Neural cell (in vitro differentiated cells): ENCODE measurements at regions not wholly inside any gene's neighbourhood (a gene's known extent, or its start where the extent isn't known, plus 50 kb on each side); places are given as distances from the start of the nearest gene placed in this dataset.

Experiments
- H2AFZ ChIP-seq: fragments of 200-600, 300-800 bp; sonication (generic), shearing (Covaris generic); 2 replicates; pipeline ENCODE4 v1.6.0; 2014; ENCODE audit warnings: low read depth, mild to moderate bottlenecking, antibody characterized with exemption, low read length, moderate library complexity
- H3F3A ChIP-seq: fragments of 200-600 bp; shearing (Covaris generic); 2 replicates; pipeline ENCODE4 v1.6.1; 2016; ENCODE audit warnings: mild to moderate bottlenecking, moderate library complexity, mixed read lengths, antibody characterized with exemption, low read length; ENCODE audit not compliant: insufficient read depth, poor library complexity, severe bottlenecking
- H3K27ac ChIP-seq: fragments of 200-600, 300-800 bp; sonication (generic), shearing (Covaris generic); 2 replicates; pipeline ENCODE4 v1.5.1; 2014; ENCODE audit warnings: mild to moderate bottlenecking, low read length, moderate library complexity
- H3K27me3 ChIP-seq: fragments of 300-800, 200-600 bp; sonication (generic), shearing (Covaris generic); 2 replicates; pipeline ENCODE4 v1.6.0; 2014; ENCODE audit warnings: mild to moderate bottlenecking, low read depth, low read length, moderate library complexity; ENCODE audit not compliant: insufficient read depth
- H3K36me3 ChIP-seq: fragments of 300-800, 200-600 bp; sonication (generic), shearing (Covaris generic); 2 replicates; pipeline ENCODE4 v1.5.1; 2014; ENCODE audit warnings: mild to moderate bottlenecking, antibody characterized with exemption, low read length, moderate library complexity; ENCODE audit not compliant: insufficient read depth
- H3K4me2 ChIP-seq: fragments of 300-800, 200-600 bp; sonication (generic), shearing (Covaris generic); 2 replicates; pipeline ENCODE4 v1.6.0; 2014; ENCODE audit warnings: mild to moderate bottlenecking, low read length
- H3K4me3 ChIP-seq: fragments of 300-800, 200-600 bp; sonication (generic), shearing (Covaris generic); 2 replicates; pipeline ENCODE4 v1.5.1; 2014; ENCODE audit warnings: mild to moderate bottlenecking, low read length, moderate library complexity
- H3K79me2 ChIP-seq: fragments of 200-600 bp; shearing (Covaris generic); replicated peaks from 2 replicates; pipeline ENCODE4 v1.6.0; 2014; ENCODE audit warnings: mild to moderate bottlenecking, low read length, moderate library complexity; ENCODE audit not compliant: insufficient read depth
- H3K9ac ChIP-seq: fragments of 300-800, 200-600 bp; sonication (generic), shearing (Covaris generic); 2 replicates; pipeline ENCODE4 v1.6.1; 2016; ENCODE audit warnings: mild to moderate bottlenecking, low read length, mixed read lengths
- H3K9me2 ChIP-seq: fragments of 200-600 bp; shearing (Covaris generic); 2 replicates; pipeline ENCODE4 v1.6.1; 2016; ENCODE audit warnings: mild to moderate bottlenecking, low read length, mixed read lengths; ENCODE audit not compliant: insufficient read depth
- H3K9me3 ChIP-seq: fragments of 200-600, 300-800 bp; sonication (generic), shearing (Covaris generic); 2 replicates; pipeline ENCODE4 v1.6.1; 2016; ENCODE audit warnings: mild to moderate bottlenecking, mixed run types, low read length, moderate library complexity, mixed read lengths
- H4K20me1 ChIP-seq: fragments of 200-600 bp; shearing (Covaris generic); 2 replicates; pipeline ENCODE4 v1.6.1; 2016; ENCODE audit warnings: mild to moderate bottlenecking, mixed run types; ENCODE audit not compliant: insufficient read depth
- EP300 ChIP-seq: fragments of 450-650 bp; conservative IDR thresholded peaks from 2 replicates; pipeline ENCODE4 v1.6.1; 2014; ENCODE audit warnings: antibody characterized with exemption, mild to moderate bottlenecking, moderate library complexity; ENCODE audit not compliant: poor library complexity, severe bottlenecking
- EZH2 ChIP-seq: fragments of 200-600, 300-800 bp; shearing (Covaris generic), sonication (generic); IDR thresholded peaks from 2 replicates; pipeline ENCODE4 v1.6.1; 2014; ENCODE audit warnings: antibody characterized with exemption, low read length, borderline replicate concordance, mild to moderate bottlenecking; ENCODE audit not compliant: insufficient read depth, poor library complexity, severe bottlenecking
- MXI1 ChIP-seq: fragments of 450-650 bp; conservative IDR thresholded peaks from 2 replicates; pipeline ENCODE4 v1.6.1; 2014; ENCODE audit warnings: antibody characterized with exemption, mild to moderate bottlenecking; ENCODE audit not compliant: poor library complexity, severe bottlenecking
- POLR2AphosphoS5 ChIP-seq: IDR thresholded peaks from 2 replicates; pipeline ENCODE4 v1.6.1; 2012
- RAD21 ChIP-seq: fragments of 450-650 bp; conservative IDR thresholded peaks from 2 replicates; pipeline ENCODE4 v1.6.1; 2014; ENCODE audit warnings: antibody characterized with exemption, mild to moderate bottlenecking, moderate library complexity
- SMC3 ChIP-seq: fragments of 450-650 bp; conservative IDR thresholded peaks from 2 replicates; pipeline ENCODE4 v1.6.1; 2014; ENCODE audit warnings: antibody characterized with exemption, mild to moderate bottlenecking, moderate library complexity; ENCODE audit not compliant: poor library complexity
- TAF1 ChIP-seq: IDR thresholded peaks from 2 replicates; pipeline ENCODE4 v1.6.1; 2012; ENCODE audit warnings: low read depth
- TF ChIP-seq, protein P1 (sequence below): IDR thresholded peaks from 2 replicates; pipeline ENCODE4 v1.6.1; 2012; ENCODE audit warnings: borderline replicate concordance
- TF ChIP-seq, protein P2 (sequence below): fragments of 450-650 bp; IDR thresholded peaks from 2 replicates; pipeline ENCODE4 v1.5.1; 2014; ENCODE audit warnings: antibody characterized with exemption, mild to moderate bottlenecking, moderate library complexity; ENCODE audit not compliant: poor library complexity, severe bottlenecking

DNA sequence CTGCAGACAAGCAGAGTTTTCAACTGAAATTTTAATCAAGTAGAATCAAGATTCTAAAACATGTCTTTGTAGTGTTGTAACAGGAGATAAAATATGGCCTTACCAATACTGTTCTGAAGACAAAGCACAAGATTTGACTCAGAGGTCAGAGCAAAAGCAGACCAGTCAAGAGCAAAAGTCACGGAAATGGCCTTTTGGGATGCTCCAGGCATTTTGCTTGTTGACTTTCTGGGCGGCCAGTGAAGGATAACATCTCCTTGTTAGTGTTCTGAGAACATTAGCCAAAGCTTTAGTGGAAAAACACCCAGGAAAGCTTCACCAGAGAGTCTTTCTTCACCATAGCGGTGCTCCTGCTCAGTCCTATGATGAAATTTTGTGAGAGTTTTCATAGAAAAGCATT lies 590.6 kb downstream of the ARL4A start:
- H3K36me3 ChIP-seq = no peaks in the 10 kb centered on the region

DNA sequence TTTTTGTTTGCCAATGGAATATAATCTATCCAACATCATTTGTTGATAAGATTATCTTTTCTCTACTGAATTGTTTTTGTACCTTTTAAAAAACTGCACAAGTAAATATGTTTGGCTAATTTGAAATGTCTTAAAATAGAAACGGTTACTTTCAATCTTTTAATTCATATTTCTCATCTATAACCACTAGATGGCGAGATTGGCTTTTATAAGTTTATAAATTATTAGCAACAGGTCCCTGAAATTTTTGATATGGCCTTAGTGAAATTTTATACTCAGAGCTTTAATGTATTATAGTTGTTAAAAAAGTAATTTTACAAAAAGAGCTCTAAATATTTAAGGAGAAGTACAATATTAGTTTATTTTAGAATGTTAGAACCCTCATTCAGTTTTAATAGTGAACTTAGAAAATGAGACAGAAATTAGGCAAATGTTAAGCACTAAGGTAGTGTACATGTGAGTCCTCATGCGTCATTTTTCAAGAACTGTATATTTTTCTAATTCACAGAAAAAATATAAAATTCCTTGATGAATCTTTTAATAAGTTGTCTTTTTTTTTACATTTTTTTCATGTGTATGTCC lies 592.5 kb downstream of the ARL4A start:
- H3K9ac ChIP-seq = no peak overlapping the region
- no peak overlapping the region for H2AFZ ChIP-seq
- no peaks in the 10 kb centered on the region for H3K79me2 ChIP-seq
- no peaks in the 10 kb centered on the region for H3K27me3 ChIP-seq
- no peak overlapping the region for H3K4me3 ChIP-seq
- no peaks in the 10 kb centered on the region for H3K9me2 ChIP-seq
- no peaks in the 10 kb centered on the region for H3K9me3 ChIP-seq
- no peak overlapping the region for H3K4me2 ChIP-seq
- no peaks in the 10 kb centered on the region for H4K20me1 ChIP-seq
- peak; percentile 77 for TF ChIP-seq RAD21
- TF ChIP-seq, protein P1, sequence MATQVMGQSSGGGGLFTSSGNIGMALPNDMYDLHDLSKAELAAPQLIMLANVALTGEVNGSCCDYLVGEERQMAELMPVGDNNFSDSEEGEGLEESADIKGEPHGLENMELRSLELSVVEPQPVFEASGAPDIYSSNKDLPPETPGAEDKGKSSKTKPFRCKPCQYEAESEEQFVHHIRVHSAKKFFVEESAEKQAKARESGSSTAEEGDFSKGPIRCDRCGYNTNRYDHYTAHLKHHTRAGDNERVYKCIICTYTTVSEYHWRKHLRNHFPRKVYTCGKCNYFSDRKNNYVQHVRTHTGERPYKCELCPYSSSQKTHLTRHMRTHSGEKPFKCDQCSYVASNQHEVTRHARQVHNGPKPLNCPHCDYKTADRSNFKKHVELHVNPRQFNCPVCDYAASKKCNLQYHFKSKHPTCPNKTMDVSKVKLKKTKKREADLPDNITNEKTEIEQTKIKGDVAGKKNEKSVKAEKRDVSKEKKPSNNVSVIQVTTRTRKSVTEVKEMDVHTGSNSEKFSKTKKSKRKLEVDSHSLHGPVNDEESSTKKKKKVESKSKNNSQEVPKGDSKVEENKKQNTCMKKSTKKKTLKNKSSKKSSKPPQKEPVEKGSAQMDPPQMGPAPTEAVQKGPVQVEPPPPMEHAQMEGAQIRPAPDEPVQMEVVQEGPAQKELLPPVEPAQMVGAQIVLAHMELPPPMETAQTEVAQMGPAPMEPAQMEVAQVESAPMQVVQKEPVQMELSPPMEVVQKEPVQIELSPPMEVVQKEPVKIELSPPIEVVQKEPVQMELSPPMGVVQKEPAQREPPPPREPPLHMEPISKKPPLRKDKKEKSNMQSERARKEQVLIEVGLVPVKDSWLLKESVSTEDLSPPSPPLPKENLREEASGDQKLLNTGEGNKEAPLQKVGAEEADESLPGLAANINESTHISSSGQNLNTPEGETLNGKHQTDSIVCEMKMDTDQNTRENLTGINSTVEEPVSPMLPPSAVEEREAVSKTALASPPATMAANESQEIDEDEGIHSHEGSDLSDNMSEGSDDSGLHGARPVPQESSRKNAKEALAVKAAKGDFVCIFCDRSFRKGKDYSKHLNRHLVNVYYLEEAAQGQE = no peak
- TF ChIP-seq, protein P2, sequence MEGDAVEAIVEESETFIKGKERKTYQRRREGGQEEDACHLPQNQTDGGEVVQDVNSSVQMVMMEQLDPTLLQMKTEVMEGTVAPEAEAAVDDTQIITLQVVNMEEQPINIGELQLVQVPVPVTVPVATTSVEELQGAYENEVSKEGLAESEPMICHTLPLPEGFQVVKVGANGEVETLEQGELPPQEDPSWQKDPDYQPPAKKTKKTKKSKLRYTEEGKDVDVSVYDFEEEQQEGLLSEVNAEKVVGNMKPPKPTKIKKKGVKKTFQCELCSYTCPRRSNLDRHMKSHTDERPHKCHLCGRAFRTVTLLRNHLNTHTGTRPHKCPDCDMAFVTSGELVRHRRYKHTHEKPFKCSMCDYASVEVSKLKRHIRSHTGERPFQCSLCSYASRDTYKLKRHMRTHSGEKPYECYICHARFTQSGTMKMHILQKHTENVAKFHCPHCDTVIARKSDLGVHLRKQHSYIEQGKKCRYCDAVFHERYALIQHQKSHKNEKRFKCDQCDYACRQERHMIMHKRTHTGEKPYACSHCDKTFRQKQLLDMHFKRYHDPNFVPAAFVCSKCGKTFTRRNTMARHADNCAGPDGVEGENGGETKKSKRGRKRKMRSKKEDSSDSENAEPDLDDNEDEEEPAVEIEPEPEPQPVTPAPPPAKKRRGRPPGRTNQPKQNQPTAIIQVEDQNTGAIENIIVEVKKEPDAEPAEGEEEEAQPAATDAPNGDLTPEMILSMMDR = peak; percentile 67
- TF ChIP-seq SMC3 = peak; percentile 78
- H3F3A ChIP-seq = no peaks in the 10 kb centered on the region
- H3K27ac ChIP-seq = no peak overlapping the region
- no peaks in the 10 kb centered on the region for H3K36me3 ChIP-seq

More for the DNA sequence above, 590.6 kb downstream of the ARL4A start:
- no peaks in the 10 kb centered on the region for H3K79me2 ChIP-seq
- no peak overlapping the region for H2AFZ ChIP-seq
- no peaks in the 10 kb centered on the region for H3K27me3 ChIP-seq
- no peaks in the 10 kb centered on the region for H4K20me1 ChIP-seq
- H3K4me2 ChIP-seq = no peak overlapping the region
- no peaks in the 10 kb centered on the region for H3F3A ChIP-seq
- no peak overlapping the region for H3K4me3 ChIP-seq
- H3K27ac ChIP-seq = no peak overlapping the region
- no peak overlapping the region for H3K9ac ChIP-seq
- H3K9me2 ChIP-seq = no peaks in the 10 kb centered on the region
- TF ChIP-seq, protein P1 = no peak
- TF ChIP-seq EP300 = no peak
- no peak for TF ChIP-seq MXI1
- TF ChIP-seq RAD21 = no peak
- no peak for TF ChIP-seq TAF1
- TF ChIP-seq, protein P2 = no peak
- no peak for TF ChIP-seq POLR2AphosphoS5
- TF ChIP-seq SMC3 = no peak
- TF ChIP-seq EZH2 = no peak
- H3K9me3 ChIP-seq = no peaks in the 10 kb centered on the region
